SK-N-SH treated with all-trans-retinoic acid at 6 μM for 48 hours (cell line): ENCODE measurements at regions not wholly inside any gene's neighbourhood (a gene's known extent, or its start where the extent isn't known, plus 50 kb on each side); places are given as distances from the start of the nearest gene placed in this dataset.

ENCODE experiments used
- ARNTL ChIP-seq: fragments of 450-650 bp; formaldehyde crosslinking; IDR thresholded peaks from 2 replicates; pipeline ENCODE4 v1.5.0; 2020; ENCODE audit warnings: low read depth, mild to moderate bottlenecking, moderate library complexity, borderline replicate concordance
- TF ChIP-seq, protein P1 (sequence below): fragments of 250-450 bp; sonication (Bioruptor Pico); IDR thresholded peaks from 2 replicates; pipeline ENCODE4 v1.5.1; 2020; ENCODE audit warnings: low read depth, mild to moderate bottlenecking, moderate library complexity

DNA sequence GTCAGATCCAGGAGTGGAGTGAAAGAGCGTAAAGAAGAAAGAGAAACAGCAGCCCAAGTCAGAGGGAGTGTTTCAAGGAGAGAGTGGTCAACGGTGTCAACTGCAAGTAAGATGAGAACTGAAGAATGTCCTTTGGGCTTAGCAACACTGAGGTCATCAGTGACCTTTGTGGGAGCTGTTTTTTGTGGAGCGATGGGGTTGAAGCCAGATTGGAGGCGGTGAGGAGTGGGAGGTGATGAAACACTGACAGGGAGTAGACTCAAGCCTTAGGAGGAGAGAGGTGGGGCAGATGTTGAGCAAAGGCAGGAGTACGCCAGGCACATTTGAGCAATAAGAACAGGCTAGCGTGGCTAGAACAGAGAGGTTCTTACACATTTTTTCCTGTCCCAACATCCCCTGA is 103.7 kb upstream of the GNAO1 start:
- TF ChIP-seq, protein P1, sequence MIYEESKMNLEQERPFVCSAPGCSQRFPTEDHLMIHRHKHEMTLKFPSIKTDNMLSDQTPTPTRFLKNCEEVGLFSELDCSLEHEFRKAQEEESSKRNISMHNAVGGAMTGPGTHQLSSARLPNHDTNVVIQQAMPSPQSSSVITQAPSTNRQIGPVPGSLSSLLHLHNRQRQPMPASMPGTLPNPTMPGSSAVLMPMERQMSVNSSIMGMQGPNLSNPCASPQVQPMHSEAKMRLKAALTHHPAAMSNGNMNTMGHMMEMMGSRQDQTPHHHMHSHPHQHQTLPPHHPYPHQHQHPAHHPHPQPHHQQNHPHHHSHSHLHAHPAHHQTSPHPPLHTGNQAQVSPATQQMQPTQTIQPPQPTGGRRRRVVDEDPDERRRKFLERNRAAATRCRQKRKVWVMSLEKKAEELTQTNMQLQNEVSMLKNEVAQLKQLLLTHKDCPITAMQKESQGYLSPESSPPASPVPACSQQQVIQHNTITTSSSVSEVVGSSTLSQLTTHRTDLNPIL (CRISPR knock-in tag) = no peak
- TF ChIP-seq ARNTL (CRISPR knock-in tag) = no peak
